ENCODE measurements at regions not wholly inside any gene's neighbourhood (a gene's known extent, or its start where the extent isn't known, plus 50 kb on each side); places are given as distances from the start of the nearest gene placed in this dataset.
"Not testable (repeated sequence)": the region's sequence is repeated elsewhere in the genome, so short reads cannot be mapped to it uniquely, and the experiment has no call there.

GRCh38 chr15:92822216-92823144, 77.6 kb upstream of the CHD2 start:
- DNase-seq (ENCODE audit: low read depth), result no peak
- no peak overlapping the region for H3K4me3 ChIP-seq (ENCODE audit: low read depth, low read length)
- no peak for TF ChIP-seq CTCF (conservative IDR thresholded peaks at IDR 0.05; ENCODE audit: low read depth, low read length)

DNA sequence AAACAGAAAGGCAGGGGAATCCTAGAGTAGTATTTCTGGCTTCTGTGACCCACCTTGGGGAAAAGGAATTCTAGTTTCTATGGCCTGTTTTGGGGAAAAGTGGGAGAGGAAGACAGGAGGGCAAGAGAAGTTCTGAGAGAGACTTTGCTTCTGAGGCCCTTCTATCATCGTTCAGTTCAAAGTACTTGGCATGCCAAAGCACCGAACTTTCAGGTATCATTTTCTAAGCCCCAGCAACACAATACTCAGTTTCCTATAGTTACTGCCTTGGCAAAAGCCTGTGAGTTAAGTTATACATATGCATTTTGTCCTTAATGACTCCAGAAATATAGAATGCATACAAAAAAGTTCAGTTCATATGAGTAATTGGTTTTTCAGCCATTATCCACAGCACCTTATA, 74.1 kb upstream of the CHD2 start:
- no peak for TF ChIP-seq CTCF (conservative IDR thresholded peaks at IDR 0.05; ENCODE audit: low read depth, low read length)
- H3K4me3 ChIP-seq (ENCODE audit: low read depth, low read length), result no peak overlapping the region
- DNase-seq (ENCODE audit: low read depth), result no peak

- DNase-seq (ENCODE audit: low read depth); H3K4me3 ChIP-seq (ENCODE audit: low read depth, low read length): not testable (repeated sequence)
Observed at GRCh38 chr15:92827991-92828390, 72.1 kb upstream of the CHD2 start.

- no peak for DNase-seq (ENCODE audit: low read depth)
- H3K4me3 ChIP-seq (ENCODE audit: low read depth, low read length), result no peak overlapping the region
- no peak for TF ChIP-seq CTCF (conservative IDR thresholded peaks at IDR 0.05; ENCODE audit: low read depth, low read length)
Observed at GRCh38 chr15:92829875-92830274, 70.2 kb upstream of the CHD2 start.

DNA sequence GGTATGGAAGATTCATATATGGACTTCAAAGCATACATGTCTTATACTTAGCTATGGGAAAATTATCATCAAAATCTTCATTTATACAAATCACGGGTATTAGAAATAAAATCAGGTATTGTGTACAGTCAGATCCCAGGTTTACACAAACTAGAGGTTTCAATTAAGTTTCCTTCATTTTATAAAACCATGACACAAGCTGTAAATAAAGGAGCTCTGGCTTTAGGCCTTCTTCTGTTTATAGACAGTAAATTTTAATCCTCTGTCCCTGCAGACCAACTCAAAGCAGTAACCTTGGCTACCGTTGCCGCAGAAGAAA, 68.8 kb upstream of the CHD2 start:
- no peak for DNase-seq (ENCODE audit: low read depth)
- H3K4me3 ChIP-seq (ENCODE audit: low read depth, low read length), result peak overlapping the region; percentile 4
- TF ChIP-seq CTCF (conservative IDR thresholded peaks at IDR 0.05; ENCODE audit: low read depth, low read length), result no peak

- TF ChIP-seq CTCF (conservative IDR thresholded peaks at IDR 0.05; ENCODE audit: low read depth, low read length), result no peak
- peak overlapping the region; percentile 11 for H3K4me3 ChIP-seq (ENCODE audit: low read depth, low read length)
- DNase-seq (ENCODE audit: low read depth), result peak; percentile 94
Observed at GRCh38 chr15:92831655-92832328, 68.3 kb upstream of the CHD2 start.

DNA sequence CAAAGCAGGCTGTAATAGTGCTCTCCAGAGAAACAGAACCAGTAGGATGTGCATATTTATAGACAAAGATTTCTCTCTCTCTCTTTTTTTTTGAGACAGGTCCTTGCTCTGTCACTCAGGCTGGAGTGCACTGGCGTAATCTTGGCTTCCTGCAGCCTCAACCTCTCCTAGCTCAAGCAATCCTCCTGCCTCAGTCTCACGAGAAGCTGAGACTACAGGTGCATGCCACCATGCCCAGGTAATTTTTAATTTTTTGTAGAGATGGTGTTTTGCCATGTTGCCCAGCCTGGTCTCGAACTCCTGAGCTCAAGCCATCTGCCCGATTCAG, 67.1 kb upstream of the CHD2 start:
- no peak for TF ChIP-seq CTCF (conservative IDR thresholded peaks at IDR 0.05; ENCODE audit: low read depth, low read length)
- DNase-seq (ENCODE audit: low read depth), result no peak
- no peak overlapping the region for H3K4me3 ChIP-seq (ENCODE audit: low read depth, low read length)
